ENCODE measurements at regions not wholly inside any gene's neighbourhood (a gene's known extent, or its start where the extent isn't known, plus 50 kb on each side); places are given as distances from the start of the nearest gene placed in this dataset.

GRCh38 chr1:220325306-220325995 is 53.2 kb upstream of the RAB3GAP2 start:
- no peak for ATAC-seq
- H3K4me1 Mint-ChIP-seq, result no peaks in the 10 kb centered on the region
- DNase-seq, result no peak
- H3K27ac Mint-ChIP-seq, result no peak overlapping the region
- no peaks in the 10 kb centered on the region for H3K36me3 Mint-ChIP-seq (ENCODE audit: low read depth)
- ChIA-PET CTCF (no interaction called here), POLR2A (no interaction called here)
- intact Hi-C loops (cut with DNase I, micrococcal nuclease), result no loop called here
- peaks cover 5% of the 10 kb centered on the region for H3K27me3 Mint-ChIP-seq
- H3K4me3 Mint-ChIP-seq, result no peak overlapping the region
- no peaks in the 10 kb centered on the region for H3K9me3 Mint-ChIP-seq (ENCODE audit: low read depth)

- POLR2A ChIA-PET, result no interaction called here
- peaks cover 5% of the 10 kb centered on the region for H3K27me3 Mint-ChIP-seq
- no peaks in the 10 kb centered on the region for H3K4me1 Mint-ChIP-seq
- H3K27ac Mint-ChIP-seq, result no peak overlapping the region
- DNase-seq (no peak), ATAC-seq (no peak)
- H3K9me3 Mint-ChIP-seq (ENCODE audit: low read depth), result no peaks in the 10 kb centered on the region
- H3K4me3 Mint-ChIP-seq, result no peak overlapping the region
- no peaks in the 10 kb centered on the region for H3K36me3 Mint-ChIP-seq (ENCODE audit: low read depth)
- intact Hi-C loops (cut with DNase I, micrococcal nuclease), result no loop called here
- CTCF ChIA-PET, result interaction anchor here (1.1 kb wide), 1 partner anchor 9 kb away, joined by 5 read pairs; no protein-coding TSS in a partner anchor
Measured at GRCh38 chr1:220323717-220324116, 51.5 kb upstream of the RAB3GAP2 start.

- H3K36me3 Mint-ChIP-seq (ENCODE audit: low read depth), result no peaks in the 10 kb centered on the region
- intact Hi-C loops (cut with DNase I, micrococcal nuclease), result no loop called here
- ATAC-seq (no peak), DNase-seq (no peak)
- H3K4me1 Mint-ChIP-seq, result no peaks in the 10 kb centered on the region
- ChIA-PET POLR2A (no interaction called here), CTCF (no interaction called here)
- H3K9me3 Mint-ChIP-seq (ENCODE audit: low read depth), result no peaks in the 10 kb centered on the region
- no peak overlapping the region for H3K27ac Mint-ChIP-seq
- no peak overlapping the region for H3K4me3 Mint-ChIP-seq
- H3K27me3 Mint-ChIP-seq, result peaks cover 5% of the 10 kb centered on the region
Measured at GRCh38 chr1:220322570-220322969, 50.3 kb upstream of the RAB3GAP2 start.

Data from activated CD4-positive, alpha-beta T cell treated with anti-CD3 and anti-CD28 coated beads for 36 hours (primary cell).